Nucleus accumbens (tissue), 56 donors: ENCODE measurements at regions not wholly inside any gene's neighbourhood (a gene's known extent, or its start where the extent isn't known, plus 50 kb on each side); places are given as distances from the start of the nearest gene placed in this dataset.
"Not testable (repeated sequence)": the region's sequence is repeated elsewhere in the genome, so short reads cannot be mapped to it uniquely, and the experiment has no call there.

ENCODE experiments used
- DNase-seq, 56 donors: peaks; one replicate each; lab custom pipeline; 2025; lab: John Stamatoyannopoulos, UW

- no peak for DNase-seq
Measured at GRCh38 chr21:19198801-19199200, 795.2 kb upstream of the TMPRSS15 start.

GRCh38 chr21:19218163-19218562 is 814.6 kb upstream of the TMPRSS15 start:
- DNase-seq = no peak

DNA sequence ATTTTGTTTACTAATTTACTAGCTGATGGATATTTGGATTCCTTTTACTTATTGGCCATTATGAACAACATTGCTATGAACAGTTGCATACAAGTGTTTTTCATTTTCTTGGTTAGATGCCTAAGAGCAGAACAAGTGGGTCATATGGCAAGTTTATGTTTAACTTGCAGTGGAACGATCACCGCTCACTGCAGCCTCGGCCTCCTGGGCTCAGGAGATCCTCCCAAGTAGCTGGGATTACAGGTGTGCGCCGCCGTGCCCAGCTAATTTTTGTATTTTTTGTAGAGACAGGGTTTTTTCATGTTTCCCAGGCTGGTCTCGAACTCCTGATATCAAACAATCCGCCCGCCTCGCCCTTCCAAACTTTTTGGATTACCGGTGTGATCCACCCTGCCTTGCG is 820.5 kb upstream of the TMPRSS15 start:
- DNase-seq = no peak

- DNase-seq = no peak
Measured at GRCh38 chr21:19228226-19228625, 824.6 kb upstream of the TMPRSS15 start.

DNA sequence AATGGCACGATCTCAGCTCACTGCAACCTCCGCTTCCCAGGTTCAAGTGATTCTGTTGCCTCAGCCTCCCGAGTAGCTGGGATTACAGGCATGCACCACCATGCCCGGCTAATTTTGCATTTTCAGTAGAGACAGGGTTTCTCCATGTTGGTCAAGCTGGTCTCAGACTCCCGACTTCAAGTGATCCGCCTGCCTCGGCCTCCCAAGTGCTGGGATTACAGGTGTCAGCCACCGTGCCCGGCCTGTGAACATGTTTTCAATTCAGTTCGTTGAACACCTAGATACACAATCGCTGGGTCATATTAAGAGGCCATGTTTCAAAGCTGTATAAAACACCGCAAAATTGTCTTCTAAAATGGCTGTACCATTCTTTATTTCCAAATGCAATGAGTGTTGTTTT is 830.3 kb upstream of the TMPRSS15 start:
- not testable (repeated sequence) for DNase-seq

DNA sequence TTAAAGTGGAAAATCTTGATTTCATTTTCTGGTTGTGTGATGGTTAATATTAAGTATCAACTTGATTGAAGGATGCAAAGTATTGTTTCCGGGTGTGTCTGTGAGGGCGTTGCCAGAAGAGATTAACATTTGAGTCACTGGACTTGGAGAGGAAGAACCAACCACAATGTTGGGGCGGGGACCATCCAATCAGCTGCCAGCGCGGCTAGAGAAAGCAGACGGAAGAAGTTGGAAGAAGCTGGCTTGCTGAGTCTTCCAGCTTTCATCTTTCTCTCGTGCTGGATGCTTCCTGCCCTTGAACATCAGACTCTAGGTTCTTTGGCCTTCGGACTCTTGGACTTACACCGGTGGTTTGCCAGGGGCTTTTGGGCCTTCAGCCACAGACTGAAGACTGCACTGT is 832.6 kb upstream of the TMPRSS15 start:
- DNase-seq = no peak

DNA sequence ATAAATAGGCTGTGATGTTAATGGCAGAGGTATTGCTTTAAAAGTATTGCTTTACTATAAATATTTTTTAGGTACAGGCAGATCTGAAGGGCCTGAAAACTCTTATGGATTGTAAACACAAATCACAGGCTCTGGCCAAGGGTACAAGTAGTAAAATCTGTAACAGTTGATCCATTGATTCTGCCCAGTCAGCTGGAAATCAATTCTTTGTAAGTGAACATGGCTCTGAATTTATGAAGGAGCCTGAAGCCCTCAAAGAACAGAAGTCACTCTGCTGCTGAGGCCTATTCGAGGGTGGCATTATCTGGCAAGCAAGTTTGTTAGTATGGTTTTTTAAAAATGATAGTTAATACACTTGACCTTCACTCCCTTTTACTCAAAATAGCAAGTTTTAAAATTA is 834.0 kb upstream of the TMPRSS15 start:
- DNase-seq = no peak

DNA sequence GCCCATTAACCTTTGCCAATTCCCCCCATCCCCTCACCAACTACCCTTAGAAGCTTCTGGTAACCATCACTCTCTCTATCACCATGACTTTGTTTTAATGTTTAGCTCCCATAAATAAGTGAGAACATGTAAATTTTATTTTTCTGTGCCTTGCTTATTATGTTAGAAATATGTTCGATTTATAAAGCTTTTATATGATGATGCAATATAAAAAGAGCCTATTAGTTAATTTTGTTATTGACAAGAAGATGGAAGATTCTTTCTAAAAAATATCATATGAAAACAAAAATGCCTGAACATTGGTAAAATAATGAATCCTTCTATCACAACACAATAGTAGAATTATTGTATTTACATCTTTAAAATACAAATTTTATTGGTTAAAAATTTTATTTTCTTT is 836.1 kb upstream of the TMPRSS15 start:
- no peak for DNase-seq

DNA sequence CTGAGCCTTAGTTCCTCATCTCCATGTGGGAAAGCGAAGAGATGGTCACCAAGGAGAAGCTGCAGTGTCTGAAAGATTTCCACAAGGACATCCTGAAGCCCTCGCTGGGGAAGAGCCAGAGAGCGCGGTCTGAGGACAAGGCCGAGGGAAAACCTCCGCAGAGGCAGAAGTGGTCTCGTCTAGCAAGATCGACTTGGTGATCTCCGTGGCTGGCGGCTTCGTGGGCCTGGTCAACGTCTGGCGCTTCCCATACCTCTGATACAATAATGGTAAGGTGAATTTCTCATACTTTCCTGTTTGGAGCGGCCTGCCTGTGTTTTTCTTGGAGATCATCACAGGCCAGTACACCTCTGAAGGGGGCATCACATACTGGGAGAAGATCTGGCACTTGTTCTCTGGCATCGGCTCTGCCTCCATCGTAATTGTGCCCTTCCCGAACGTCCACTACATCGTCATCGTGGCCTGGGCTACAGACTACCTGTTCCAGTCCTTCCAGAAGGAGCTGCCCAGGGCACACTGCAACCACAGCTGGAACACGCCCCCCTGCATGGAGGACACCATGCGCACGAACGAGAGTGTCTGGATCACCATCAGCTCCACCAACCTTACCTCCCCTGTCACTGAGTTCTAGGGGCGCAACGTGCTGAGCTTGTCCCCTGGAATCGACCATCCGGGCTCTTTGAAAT is 841.1 kb upstream of the TMPRSS15 start:
- DNase-seq = no peak

DNA sequence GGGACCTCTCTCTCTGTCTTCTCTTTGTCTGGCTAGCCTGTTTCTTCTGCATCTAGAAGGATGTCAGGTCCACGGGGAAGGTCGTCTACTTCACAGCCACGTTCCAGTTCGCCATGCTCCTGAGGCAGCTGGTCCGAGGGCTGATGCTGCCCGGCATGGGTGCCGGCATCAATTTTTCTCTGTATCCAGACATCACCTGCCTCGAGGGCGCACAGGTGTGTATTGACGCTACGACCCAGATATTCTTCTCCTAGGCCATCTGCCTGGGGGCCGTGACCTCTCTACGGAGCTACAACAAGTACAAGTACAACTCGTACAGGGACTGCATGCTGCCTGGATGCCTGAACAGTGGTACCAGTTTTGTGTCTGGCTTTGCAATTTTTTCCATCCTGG is 841.6 kb upstream of the TMPRSS15 start:
- no peak for DNase-seq

DNA sequence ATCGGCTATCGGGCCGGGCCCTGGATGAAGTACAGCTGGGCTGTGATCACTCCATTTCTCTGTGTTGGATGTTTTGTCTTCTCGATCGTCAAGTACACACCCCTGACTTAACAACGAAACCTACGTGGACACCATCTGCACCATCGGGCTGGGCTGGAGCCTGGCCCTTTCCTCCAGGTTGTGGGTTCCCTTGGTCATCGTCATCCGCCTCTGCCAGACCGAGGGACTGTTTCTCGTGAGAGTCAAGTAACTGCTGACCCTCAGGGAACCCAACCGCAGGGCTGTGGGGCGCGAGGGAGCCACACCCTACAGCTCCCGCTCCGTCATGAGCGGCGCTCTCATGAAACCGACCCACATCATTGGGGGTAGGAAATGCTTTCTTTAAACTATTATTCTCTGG is 842.4 kb upstream of the TMPRSS15 start:
- no peak for DNase-seq

GRCh38 chr21:19256934-19257660 is 853.5 kb upstream of the TMPRSS15 start:
- no peak for DNase-seq

DNA sequence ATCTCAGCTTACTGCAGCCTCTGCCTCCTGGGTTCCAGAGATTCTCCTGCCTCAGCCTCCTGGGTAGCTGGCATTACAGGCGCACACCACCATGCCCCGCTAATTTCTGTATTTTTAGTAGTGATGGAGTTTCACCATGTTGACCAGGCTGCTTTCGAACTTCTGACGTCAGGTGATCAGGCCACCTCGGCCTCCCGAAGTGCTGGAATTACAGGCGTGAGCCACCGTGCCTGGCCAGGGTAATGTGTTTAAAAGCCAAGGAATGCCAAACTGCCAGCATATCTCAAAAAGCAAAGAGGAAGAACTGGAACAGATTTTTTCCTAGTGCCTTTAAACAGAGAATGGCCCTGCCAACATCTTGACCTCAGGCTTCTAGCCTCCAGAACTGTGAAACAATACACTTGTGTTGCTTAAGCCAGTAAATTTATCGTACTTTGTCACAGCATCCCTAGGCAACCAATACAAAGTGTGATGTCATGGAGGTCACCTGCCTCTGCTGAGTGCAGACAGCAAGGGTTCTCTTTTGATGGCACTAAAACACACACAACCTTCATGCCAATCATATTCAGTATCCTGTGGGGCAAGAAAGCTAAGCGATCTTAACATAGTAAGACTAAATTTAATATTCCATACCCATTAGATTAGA is 858.3 kb upstream of the TMPRSS15 start:
- DNase-seq = no peak

DNA sequence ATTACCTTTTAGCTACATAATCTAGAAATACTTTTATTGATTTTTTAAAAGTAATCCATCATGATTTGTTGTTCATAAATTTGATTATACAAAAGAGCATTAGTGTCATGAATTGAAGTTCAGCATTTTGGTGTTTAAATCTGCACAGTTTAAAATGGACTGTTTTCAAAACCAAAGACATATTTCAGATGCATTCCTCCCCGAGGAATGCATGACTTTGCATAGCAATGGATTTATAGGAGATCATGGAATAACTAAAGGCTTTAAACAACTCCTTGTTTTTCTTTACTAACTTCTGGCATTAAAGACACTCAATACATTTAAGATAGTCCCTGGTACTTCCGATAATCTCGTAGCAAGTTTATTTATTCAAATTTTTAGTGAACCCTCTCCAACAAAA is 863.1 kb upstream of the TMPRSS15 start:
- no peak for DNase-seq

GRCh38 chr21:19268686-19269085 is 865.1 kb upstream of the TMPRSS15 start:
- no peak for DNase-seq

DNA sequence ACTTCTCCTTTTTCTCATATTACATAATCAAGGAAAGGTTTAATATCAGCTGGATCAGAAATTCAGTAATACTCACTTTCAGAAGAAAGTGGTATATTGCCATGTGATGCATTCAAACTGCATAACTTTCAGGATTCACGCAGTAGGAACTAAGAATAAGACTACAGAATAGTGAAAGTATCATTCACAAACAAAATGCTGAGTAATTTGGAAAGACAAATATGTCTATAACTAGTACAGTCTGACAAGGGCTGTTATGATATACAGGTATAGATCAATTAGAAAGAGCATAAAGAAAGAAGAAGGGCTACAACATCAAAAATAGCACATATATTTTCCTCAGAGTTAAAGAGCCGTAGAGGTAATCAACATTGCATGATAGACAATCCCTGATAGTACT is 871.5 kb upstream of the TMPRSS15 start:
- DNase-seq = no peak

DNA sequence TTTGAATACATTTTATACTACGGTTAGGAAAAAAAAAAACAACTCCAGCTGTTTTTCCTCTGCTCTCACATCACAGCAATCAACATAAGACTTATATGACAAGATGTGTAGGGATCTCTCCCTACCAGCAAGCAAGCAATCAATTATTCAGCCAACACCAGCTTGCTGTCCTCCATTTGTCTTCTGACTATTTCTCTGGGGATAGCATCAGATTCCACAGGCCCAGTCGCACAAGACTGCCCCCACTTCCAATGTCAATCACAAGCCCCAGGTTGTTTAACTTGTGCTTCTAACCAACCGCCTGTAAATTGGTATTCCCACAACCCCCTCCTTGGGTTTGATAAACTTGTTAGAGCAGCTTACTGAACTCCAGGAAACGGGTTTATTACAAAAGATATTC is 873.1 kb upstream of the TMPRSS15 start:
- no peak for DNase-seq

GRCh38 chr21:19286876-19287275 is 883.3 kb upstream of the TMPRSS15 start:
- DNase-seq = no peak

GRCh38 chr21:19290328-19290727 is 886.7 kb upstream of the TMPRSS15 start:
- DNase-seq = no peak

DNA sequence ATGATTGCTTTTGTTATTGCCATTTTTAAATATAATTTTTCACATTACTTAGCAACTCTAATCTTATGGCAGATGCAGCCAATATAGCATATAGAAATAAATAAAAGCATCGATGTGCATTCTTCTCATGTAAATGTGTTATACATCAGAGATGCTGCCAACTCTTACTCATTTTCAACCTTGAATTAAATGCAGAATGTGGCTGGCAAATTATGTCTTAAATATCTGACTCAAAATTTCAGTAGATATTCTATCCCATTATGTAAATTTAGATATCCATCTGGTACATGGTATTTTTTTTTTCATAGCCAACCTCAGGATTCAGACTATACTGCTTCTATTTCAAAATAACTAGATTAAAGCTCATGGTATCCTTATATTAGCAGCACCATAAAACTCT is 916.7 kb upstream of the TMPRSS15 start:
- no peak for DNase-seq

DNA sequence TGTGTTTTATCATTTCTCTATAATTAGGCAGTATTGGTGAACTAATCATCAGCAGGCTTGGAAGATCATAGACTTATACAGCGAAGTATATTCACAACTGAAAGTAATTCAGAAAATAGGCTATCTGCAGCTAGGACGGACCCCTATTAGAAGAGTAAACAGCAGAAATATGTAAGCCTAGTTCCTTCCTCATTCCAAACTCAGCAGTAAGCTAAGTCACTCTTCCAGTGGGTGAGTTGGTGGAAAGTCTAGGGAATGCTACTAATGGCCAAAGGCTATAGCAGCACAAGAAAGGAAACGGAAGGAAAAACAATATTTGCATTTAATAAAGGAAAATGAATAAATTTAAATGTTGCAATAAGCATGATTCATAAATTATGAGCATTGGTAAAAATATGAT is 918.1 kb upstream of the TMPRSS15 start:
- no peak for DNase-seq

DNA sequence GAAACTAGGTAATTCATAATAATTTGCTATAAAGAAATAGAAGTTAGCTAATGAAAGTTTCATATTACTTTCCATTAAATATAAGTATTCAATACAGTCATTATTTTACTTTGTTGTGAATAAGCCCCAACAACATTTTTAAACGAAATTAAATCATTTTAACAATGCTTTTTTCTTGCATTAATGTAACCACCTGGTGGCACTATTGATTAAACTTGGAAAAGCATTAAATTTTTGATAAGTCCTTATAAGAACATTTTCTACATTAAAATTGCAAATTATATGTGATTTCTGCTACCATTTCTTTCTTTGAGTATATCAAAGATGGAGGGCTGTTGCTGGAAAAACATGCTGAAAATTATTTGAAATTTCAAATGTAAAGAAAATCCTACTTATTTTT is 918.8 kb upstream of the TMPRSS15 start:
- no peak for DNase-seq
